ENCODE measurements at regions not wholly inside any gene's neighbourhood (a gene's known extent, or its start where the extent isn't known, plus 50 kb on each side); places are given as distances from the start of the nearest gene placed in this dataset.

DNA sequence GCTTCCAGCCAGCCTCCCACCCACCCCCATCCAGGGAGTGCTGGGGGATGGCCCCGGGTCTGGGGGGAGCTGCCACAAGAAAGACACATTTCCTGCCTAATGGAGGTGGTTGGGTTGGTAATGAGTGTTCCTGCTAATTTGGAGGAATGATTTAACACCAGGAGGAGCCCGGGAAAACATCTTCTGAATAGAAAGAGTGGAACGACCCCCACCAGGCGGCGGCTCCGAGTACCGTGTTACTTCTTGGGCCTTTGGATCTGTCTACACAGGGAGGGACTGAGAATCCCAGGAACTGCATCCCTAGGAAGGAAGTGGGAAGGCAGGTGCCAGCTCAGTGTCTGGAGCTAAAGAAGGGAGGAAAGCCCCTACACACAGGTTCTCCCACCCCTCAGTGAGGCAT lies 64.6 kb downstream of the TSPAN17 start:
- Histone ChIP-seq H3K4me3 (no peak overlapping the region), H3K4me1 (no peaks in the 10 kb centered on the region), H3K9me3 (peaks cover 0 to 23% (median 0%) of the 10 kb centered on the region in 11 donors), H3K27me3 (peaks cover 0 to 83% (median 57%) of the 10 kb centered on the region in 7 donors), H3K27ac (no peak overlapping the region), H3K36me3 (no peaks in the 10 kb centered on the region)
- TF ChIP-seq, protein P1, sequence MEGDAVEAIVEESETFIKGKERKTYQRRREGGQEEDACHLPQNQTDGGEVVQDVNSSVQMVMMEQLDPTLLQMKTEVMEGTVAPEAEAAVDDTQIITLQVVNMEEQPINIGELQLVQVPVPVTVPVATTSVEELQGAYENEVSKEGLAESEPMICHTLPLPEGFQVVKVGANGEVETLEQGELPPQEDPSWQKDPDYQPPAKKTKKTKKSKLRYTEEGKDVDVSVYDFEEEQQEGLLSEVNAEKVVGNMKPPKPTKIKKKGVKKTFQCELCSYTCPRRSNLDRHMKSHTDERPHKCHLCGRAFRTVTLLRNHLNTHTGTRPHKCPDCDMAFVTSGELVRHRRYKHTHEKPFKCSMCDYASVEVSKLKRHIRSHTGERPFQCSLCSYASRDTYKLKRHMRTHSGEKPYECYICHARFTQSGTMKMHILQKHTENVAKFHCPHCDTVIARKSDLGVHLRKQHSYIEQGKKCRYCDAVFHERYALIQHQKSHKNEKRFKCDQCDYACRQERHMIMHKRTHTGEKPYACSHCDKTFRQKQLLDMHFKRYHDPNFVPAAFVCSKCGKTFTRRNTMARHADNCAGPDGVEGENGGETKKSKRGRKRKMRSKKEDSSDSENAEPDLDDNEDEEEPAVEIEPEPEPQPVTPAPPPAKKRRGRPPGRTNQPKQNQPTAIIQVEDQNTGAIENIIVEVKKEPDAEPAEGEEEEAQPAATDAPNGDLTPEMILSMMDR (IDR thresholded peaks at IDR 0.05): no peak
- intact Hi-C loops (cut with DNase I): no loop called here
- 9 to 20% methylated on average over 7 of the region's 7 CpGs for WGBS, 2 donors
- DNase-seq (no peak), ATAC-seq (no peak)

DNA sequence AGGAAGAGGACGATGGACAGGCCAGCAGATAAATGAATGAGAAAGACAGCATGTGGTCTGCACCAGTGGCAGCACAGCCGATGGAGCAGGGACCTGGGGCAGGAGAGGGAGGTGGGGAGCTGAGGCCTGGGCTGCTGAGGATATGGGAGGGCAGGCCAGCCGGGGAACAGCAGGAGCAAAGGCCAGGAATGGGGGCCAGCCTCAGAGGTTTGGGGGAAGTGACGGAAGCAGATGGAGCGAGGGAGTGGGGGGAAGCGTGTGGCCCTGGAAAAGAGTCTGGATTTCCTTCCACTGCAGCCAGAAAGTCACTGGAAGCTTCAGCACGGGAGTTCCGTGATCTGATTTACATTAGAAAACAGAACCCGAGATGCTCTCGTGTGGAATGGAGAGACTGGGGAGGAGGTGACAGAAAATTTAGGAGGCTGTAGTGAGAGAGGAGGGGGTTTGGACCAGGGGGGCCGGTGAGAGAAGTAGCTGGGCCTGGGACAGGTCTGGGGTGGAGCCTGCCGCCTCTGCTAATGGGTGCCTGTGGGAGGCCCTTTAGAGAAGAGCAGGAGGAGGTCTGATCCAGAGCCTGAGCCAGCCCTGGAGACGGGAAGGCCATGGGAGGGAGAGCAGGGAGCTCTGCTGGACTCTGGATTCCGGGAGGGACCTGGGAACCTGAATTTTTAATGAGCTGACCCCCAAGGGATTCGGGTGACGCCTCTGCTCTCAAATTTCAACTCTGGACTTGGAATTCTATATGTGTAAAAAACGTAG lies 65.4 kb downstream of the TSPAN17 start:
- TF ChIP-seq, protein P1 (IDR thresholded peaks at IDR 0.05): no peak
- Histone ChIP-seq H3K27me3 (peaks cover 0 to 88% (median 63%) of the 10 kb centered on the region in 7 donors), H3K9me3 (peaks cover 0 to 23% (median 0%) of the 10 kb centered on the region in 11 donors), H3K4me3 (no peak overlapping the region), H3K4me1 (no peaks in the 10 kb centered on the region), H3K36me3 (no peaks in the 10 kb centered on the region), H3K27ac (no peak overlapping the region)
- DNase-seq (no peak), ATAC-seq (no peak)
- intact Hi-C loops (cut with DNase I): no loop called here
- 27 to 30% methylated on average over 17 of the region's 17 CpGs for WGBS, 2 donors

DNA sequence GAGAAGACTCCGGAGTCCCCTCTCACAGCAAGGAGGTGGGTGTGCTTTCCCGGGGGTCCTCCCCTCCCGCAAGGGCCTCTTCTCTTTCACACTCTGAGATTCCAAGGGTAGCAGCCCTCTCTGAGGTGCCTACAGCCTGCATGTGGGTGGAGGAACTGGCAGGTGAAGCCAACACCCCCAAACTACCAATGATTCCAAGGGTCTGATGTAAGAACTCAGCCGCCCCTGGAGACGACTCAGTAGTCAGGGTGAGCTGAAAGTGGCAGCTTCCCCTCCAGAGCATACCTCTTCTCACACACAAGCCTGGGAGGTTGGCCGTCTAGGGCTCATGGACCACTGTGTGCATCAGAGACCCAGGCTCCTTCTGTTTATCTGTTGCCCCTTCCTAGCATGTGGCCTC lies 66.1 kb downstream of the TSPAN17 start:
- H3K27ac ChIP-seq: no peak overlapping the region
- H3K27me3 ChIP-seq: peaks cover 0 to 89% (median 70%) of the 10 kb centered on the region in 7 donors
- DNase-seq (no peak), ATAC-seq (no peak)
- H3K4me3 ChIP-seq: no peak overlapping the region
- H3K4me1 ChIP-seq: no peaks in the 10 kb centered on the region
- WGBS, 2 donors: 75 to 79% methylated on average over 6 of the region's 6 CpGs
- intact Hi-C loops (cut with DNase I): no loop called here
- peaks cover 0 to 23% (median 0%) of the 10 kb centered on the region in 11 donors for H3K9me3 ChIP-seq
- TF ChIP-seq, protein P1 (IDR thresholded peaks at IDR 0.05): no peak
- no peaks in the 10 kb centered on the region for H3K36me3 ChIP-seq

DNA sequence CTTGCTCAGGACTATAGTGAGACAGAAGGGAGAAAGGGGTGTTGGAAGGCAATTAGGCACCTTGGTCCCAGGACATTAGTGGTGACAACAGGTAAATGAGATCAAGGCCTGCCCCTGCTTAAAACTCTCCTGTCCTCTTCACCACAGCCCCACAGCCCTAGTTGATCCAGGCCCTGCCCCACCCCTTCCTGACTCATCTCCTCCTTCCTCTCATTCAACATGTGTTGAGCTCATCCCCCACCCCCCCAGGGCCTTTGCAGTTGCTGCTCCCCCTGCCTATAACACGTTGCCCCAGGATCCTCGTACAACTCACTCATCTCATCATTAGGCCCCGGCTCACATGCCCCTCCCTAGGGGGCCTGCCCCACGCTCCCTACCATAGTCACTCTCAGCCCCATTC lies 66.8 kb downstream of the TSPAN17 start:
- ATAC-seq (no peak), DNase-seq (no peak)
- H3K9me3 ChIP-seq: peaks cover 0 to 23% (median 0%) of the 10 kb centered on the region in 11 donors
- H3K4me3 ChIP-seq: no peak overlapping the region
- H3K27ac ChIP-seq: no peak overlapping the region
- H3K36me3 ChIP-seq: no peaks in the 10 kb centered on the region
- H3K27me3 ChIP-seq: peaks cover 0 to 87% (median 71%) of the 10 kb centered on the region in 7 donors
- TF ChIP-seq, protein P1 (IDR thresholded peaks at IDR 0.05): no peak
- no peaks in the 10 kb centered on the region for H3K4me1 ChIP-seq
- intact Hi-C loops (cut with DNase I): no loop called here
- WGBS, 2 donors: 75 to 80% methylated on average over 4 of the region's 4 CpGs
